ENCODE measurements at regions not wholly inside any gene's neighbourhood (a gene's known extent, or its start where the extent isn't known, plus 50 kb on each side); places are given as distances from the start of the nearest gene placed in this dataset.

DNA sequence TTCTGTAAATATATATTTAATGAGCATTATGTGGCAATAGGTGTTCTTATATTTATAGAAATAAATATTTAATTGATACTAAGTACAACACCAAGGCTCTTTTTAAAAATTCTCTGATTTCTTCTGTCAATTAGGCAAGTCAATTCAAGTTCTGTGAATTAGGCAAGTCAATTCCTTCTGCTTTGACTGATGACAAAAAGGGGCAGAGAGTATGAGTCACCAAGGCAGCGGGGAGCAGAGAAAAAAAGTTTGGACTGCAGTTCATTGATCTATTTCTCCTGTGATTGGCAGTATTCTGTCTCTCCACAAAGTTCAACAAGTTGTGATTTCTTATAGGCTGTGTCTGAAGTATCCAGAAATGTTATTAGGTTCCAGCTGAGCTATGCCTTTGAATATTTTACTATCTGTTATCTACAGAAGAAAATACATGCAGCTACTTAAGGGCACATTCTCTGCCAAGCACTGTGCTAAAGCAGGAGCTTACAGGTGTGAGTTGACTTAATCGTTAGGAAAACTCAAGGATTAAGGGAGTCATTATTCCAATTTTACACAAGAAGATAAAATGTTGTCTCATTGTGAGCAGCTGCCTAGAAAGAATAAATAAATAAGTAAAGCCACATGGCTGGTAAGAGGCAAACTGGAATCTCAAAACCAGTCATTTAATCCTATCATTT, 206.4 kb upstream of the ALG10B start:
- intact Hi-C loops (cut with DNase I): no loop called here
- WGBS, 4 donors: 66 to 78% (median 69%) methylated on average over 2 of the region's 2 CpGs

DNA sequence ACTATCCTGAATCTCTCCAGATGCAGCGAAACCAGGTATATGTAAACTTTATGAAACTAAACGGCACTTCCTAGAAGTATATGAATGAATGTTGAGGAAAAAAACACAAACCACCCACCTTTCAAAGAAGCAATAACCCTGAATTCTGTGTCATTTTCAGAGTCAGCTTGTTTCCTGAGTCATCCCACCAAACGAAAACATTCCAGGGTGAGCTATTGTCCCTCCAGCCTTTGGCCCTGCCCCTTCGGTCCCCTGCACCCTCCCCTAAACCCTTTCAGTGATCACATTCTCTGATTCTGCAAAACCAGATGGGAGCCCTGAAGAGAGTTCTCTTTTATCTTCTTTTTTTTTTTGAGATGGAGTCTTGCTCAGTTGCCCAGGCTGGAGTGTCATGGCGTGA, 202.6 kb upstream of the ALG10B start:
- Histone ChIP-seq H3K36me3 (no peaks in the 10 kb centered on the region), H3K9me3 (no peaks in the 10 kb centered on the region), H3K4me3 (no peak overlapping the region), H3K4me1 (no peaks in the 10 kb centered on the region), H3K27me3 (no peaks in the 10 kb centered on the region), H3K27ac (no peak overlapping the region)
- ATAC-seq: no peak
- 57 to 65% (median 61%) methylated on average over 5 of the region's 5 CpGs for WGBS, 4 donors
- intact Hi-C loops (cut with DNase I): no loop called here
- TF ChIP-seq CTCF (IDR thresholded peaks at IDR 0.05) (no peak), POLR2A (IDR thresholded peaks at IDR 0.05) (no peak)
- DNase-seq: no peak

More for the DNA sequence above, 206.4 kb upstream of the ALG10B start:
- Histone ChIP-seq H3K27ac (no peak overlapping the region), H3K27me3 (no peaks in the 10 kb centered on the region), H3K4me1 (no peaks in the 10 kb centered on the region), H3K9me3 (no peaks in the 10 kb centered on the region), H3K4me3 (no peak overlapping the region), H3K36me3 (no peaks in the 10 kb centered on the region)
- no peak for ATAC-seq
- no peak for DNase-seq
- TF ChIP-seq CTCF (IDR thresholded peaks at IDR 0.05) (no peak), POLR2A (IDR thresholded peaks at IDR 0.05) (no peak)

- intact Hi-C loops (cut with DNase I): no loop called here
- H3K27ac ChIP-seq: no peak overlapping the region
- no peaks in the 10 kb centered on the region for H3K4me1 ChIP-seq
- H3K4me3 ChIP-seq: no peak overlapping the region
- no peaks in the 10 kb centered on the region for H3K9me3 ChIP-seq
- no peaks in the 10 kb centered on the region for H3K27me3 ChIP-seq
- TF ChIP-seq POLR2A (IDR thresholded peaks at IDR 0.05) (no peak), CTCF (IDR thresholded peaks at IDR 0.05) (no peak)
- H3K36me3 ChIP-seq: no peaks in the 10 kb centered on the region
- ATAC-seq (no peak), DNase-seq (no peak)
- 49 to 59% (median 49%) methylated on average over 5 of the region's 5 CpGs for WGBS, 4 donors
Measured at GRCh38 chr12:38116968-38117367, 199.6 kb upstream of the ALG10B start.

- no peak for ATAC-seq
- no peak for TF ChIP-seq CTCF (IDR thresholded peaks at IDR 0.05)
- TF ChIP-seq POLR2A (IDR thresholded peaks at IDR 0.05): no peak
- DNase-seq: no peak
- Histone ChIP-seq H3K4me3 (no peak overlapping the region), H3K27ac (no peak overlapping the region), H3K27me3 (no peaks in the 10 kb centered on the region), H3K4me1 (no peaks in the 10 kb centered on the region), H3K9me3 (peaks cover 0 to 5% (median 0%) of the 10 kb centered on the region in 12 donors), H3K36me3 (no peaks in the 10 kb centered on the region)
- WGBS, 4 donors: 83 to 91% (median 87%) methylated on average over 3 of the region's 3 CpGs
- intact Hi-C loops (cut with DNase I): no loop called here
Measured at GRCh38 chr12:38118632-38119031, 197.9 kb upstream of the ALG10B start.

All from heart left ventricle (tissue), 16 donors.